CD14-positive monocyte (primary cell): ENCODE measurements at regions not wholly inside any gene's neighbourhood (a gene's known extent, or its start where the extent isn't known, plus 50 kb on each side); places are given as distances from the start of the nearest gene placed in this dataset.

ENCODE experiments used
- DNase-seq, 3 donors: peaks; one replicate each; pipeline ENCODE4 v3.0.0-alpha.2; 2011 to 2022
- H2AFZ ChIP-seq: 2 replicates; pipeline ENCODE4 v1.6.0; 2012; ENCODE audit warnings: mild to moderate bottlenecking, low read depth, low read length, inconsistent platforms; ENCODE audit not compliant: insufficient read depth, poor library complexity, severe bottlenecking
- H3K27ac ChIP-seq, 2 donors: 1 replicate in 1 of 2; 2 replicates in 1 of 2; pipeline ENCODE4 v1.5.1; 2012 to 2013; ENCODE audit warnings: low read length in 2 of 2, control low read depth in 1 of 2, inconsistent platforms in 1 of 2, low read depth in 1 of 2, mild to moderate bottlenecking in 1 of 2
- H3K27me3 ChIP-seq, 2 donors: one replicate each; pipeline versions ENCODE4 v1.6.0 to v1.6.1; 2011 to 2013; ENCODE audit warnings: low read length in 2 of 2; ENCODE audit not compliant: control insufficient read depth in 2 of 2, insufficient read depth in 2 of 2
- H3K36me3 ChIP-seq, 2 donors: replicated peaks in 1 of 2; 1 replicate in 1 of 2; 2 replicates in 1 of 2; pipeline versions ENCODE4 v1.5.1 to v1.6.1; 2012 to 2013; ENCODE audit warnings: low read length in 2 of 2, control low read depth in 1 of 2, inconsistent platforms in 1 of 2, mild to moderate bottlenecking in 1 of 2; ENCODE audit not compliant: insufficient read depth in 2 of 2, control insufficient read depth in 1 of 2
- H3K4me1 ChIP-seq, 2 donors: 1 replicate in 1 of 2; 2 replicates in 1 of 2; pipeline versions ENCODE4 v1.5.1 to v1.6.1; 2012 to 2013; ENCODE audit warnings: low read length in 2 of 2, control low read depth in 1 of 2, inconsistent platforms in 1 of 2, mild to moderate bottlenecking in 1 of 2, moderate library complexity in 1 of 2; ENCODE audit not compliant: insufficient read depth in 2 of 2, control insufficient read depth in 1 of 2
- H3K4me2 ChIP-seq: replicated peaks from 2 replicates; pipeline ENCODE3; 2012; ENCODE audit warnings: low read length, moderate library complexity, mild to moderate bottlenecking; ENCODE audit not compliant: poor library complexity, severe bottlenecking; ENCODE audit errors: extremely low read depth
- H3K4me3 ChIP-seq, 3 experiments: fragments of 200-600 bp in 1 of 3; sonication (generic) in 1 of 3; replicated peaks in 1 of 3; 1 replicate in 2 of 3; 2 replicates in 1 of 3; pipeline ENCODE4 v1.5.1; 2011 to 2013; ENCODE audit warnings: low read length in 3 of 3, mild to moderate bottlenecking in 3 of 3, control low read depth in 2 of 3, low read depth in 2 of 3, inconsistent platforms in 1 of 3, moderate library complexity in 1 of 3
- H3K79me2 ChIP-seq: 2 replicates; pipeline ENCODE4 v1.6.0; 2012; ENCODE audit warnings: mild to moderate bottlenecking, control low read depth, inconsistent platforms, low read length, moderate library complexity; ENCODE audit not compliant: insufficient read depth
- H3K9ac ChIP-seq: 2 replicates; pipeline ENCODE4 v1.6.0; 2017; ENCODE audit warnings: low read length, mild to moderate bottlenecking; ENCODE audit not compliant: insufficient read depth, poor library complexity, severe bottlenecking
- H3K9me3 ChIP-seq, 2 donors: replicated peaks in 1 of 2; 1 replicate in 1 of 2; 2 replicates in 1 of 2; pipeline versions ENCODE4 v1.5.1 to v1.6.1; 2012 to 2013; ENCODE audit warnings: low read length in 2 of 2, control low read depth in 1 of 2; ENCODE audit not compliant: control insufficient read depth in 1 of 2, insufficient read depth in 1 of 2
- H4K20me1 ChIP-seq: 2 replicates; pipeline ENCODE4 v1.6.0; 2012; ENCODE audit warnings: mild to moderate bottlenecking, low read length, control low read depth, moderate library complexity; ENCODE audit not compliant: insufficient read depth
- H3K27ac Mint-ChIP-seq, 7 donors: one replicate each; pipeline ENCODE4 v1.8.0; 2020; ENCODE audit warnings: mild to moderate bottlenecking in 7 of 7, mixed read lengths in 7 of 7, moderate library complexity in 6 of 7, inconsistent platforms in 2 of 7
- H3K27me3 Mint-ChIP-seq, 3 donors: one replicate each; pipeline ENCODE4 v1.8.0; 2021 to 2022; ENCODE audit warnings: low read depth in 3 of 3, mild to moderate bottlenecking in 3 of 3, mixed read lengths in 3 of 3, moderate library complexity in 3 of 3, inconsistent platforms in 1 of 3
- H3K36me3 Mint-ChIP-seq, 2 donors: one replicate each; pipeline ENCODE4 v1.8.0; 2020; ENCODE audit warnings: mixed read lengths in 2 of 2, inconsistent platforms in 1 of 2, mild to moderate bottlenecking in 1 of 2
- H3K4me1 Mint-ChIP-seq: one replicate; pipeline ENCODE4 v1.8.0; 2020; ENCODE audit warnings: mild to moderate bottlenecking, mixed read lengths
- H3K4me3 Mint-ChIP-seq, 2 donors: one replicate each; pipeline ENCODE4 v1.8.0; 2020; ENCODE audit warnings: mild to moderate bottlenecking in 2 of 2, mixed read lengths in 2 of 2, moderate library complexity in 1 of 2
- H3K9me3 Mint-ChIP-seq, 7 donors: one replicate each; pipeline ENCODE4 v1.8.0; 2020 to 2022; ENCODE audit warnings: mixed read lengths in 7 of 7, mild to moderate bottlenecking in 6 of 7, moderate library complexity in 6 of 7, inconsistent platforms in 2 of 7
- CTCF ChIP-seq: fragments of 200-600 bp; IDR thresholded peaks from one replicate; pipeline ENCODE4 v1.8.0; 2022; ENCODE audit warnings: antibody characterized with exemption, mild to moderate bottlenecking
- WGBS: methylation state at CpG from one replicate; pipeline ENCODE4 v1.1.5; 2013; ENCODE audit warnings: missing lambda C conversion rate; ENCODE audit not compliant: insufficient coverage; 5-methylcytosine and 5-hydroxymethylcytosine counted together
- intact Hi-C, 2 donors: fragments of 100-400 bp; cut with micrococcal nuclease; formaldehyde crosslinking; loops; one replicate each; pipeline versions ENCODE4 v1.15.0 to v1.15.1; 2023

DNA sequence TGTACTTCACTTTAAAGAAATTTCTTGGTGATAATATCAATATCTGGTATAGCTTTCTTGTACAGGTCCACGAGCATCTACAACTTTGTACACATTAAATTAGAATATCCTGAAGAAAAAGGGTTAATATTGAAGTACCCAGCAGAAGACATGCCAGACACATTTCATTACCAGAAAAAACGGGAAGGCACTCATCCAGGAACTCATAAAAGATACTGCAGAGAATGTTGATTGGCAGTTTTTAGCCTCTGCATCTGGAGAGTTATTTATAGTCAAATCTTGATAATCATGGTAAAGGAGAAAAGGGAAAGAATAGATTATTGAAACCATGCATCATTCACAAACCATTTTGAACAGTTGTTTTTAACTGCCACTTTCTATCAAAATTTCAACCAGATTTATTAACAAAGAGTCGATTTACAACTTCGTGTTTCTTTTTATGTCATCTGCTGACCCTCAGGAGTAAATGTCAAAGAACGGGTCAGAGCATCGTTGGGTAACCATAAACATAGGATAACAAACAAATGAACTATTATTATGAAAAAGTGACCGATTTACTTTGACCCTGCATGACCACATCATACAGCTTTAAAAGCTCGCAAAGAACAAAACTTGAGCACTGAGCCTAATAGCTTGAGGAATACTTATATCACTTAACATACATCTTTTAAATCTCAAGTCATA lies 229.2 kb upstream of the SGK1 start:
- Mint-ChIP-seq H3K9me3 (peaks cover 0 to 2% (median 0%) of the 10 kb centered on the region in 7 donors), H3K4me1 (peaks cover 13% of the 10 kb centered on the region), H3K4me3 (no peak overlapping the region), H3K36me3 (no peaks in the 10 kb centered on the region), H3K27me3 (peaks cover 0 to 1% (median 0%) of the 10 kb centered on the region in 3 donors), H3K27ac (no peak overlapping the region)
- Histone ChIP-seq H3K27me3 (no peaks in the 10 kb centered on the region), H3K9ac (no peak overlapping the region), H3K4me2 (no peak overlapping the region), H3K4me1 (peaks cover 12 to 14% of the 10 kb centered on the region in 2 donors), H3K36me3 (no peaks in the 10 kb centered on the region), H3K9me3 (no peaks in the 10 kb centered on the region), H2AFZ (no peak overlapping the region), H3K27ac (no peak overlapping the region), H3K4me3 (no peak overlapping the region), H3K79me2 (no peaks in the 10 kb centered on the region), H4K20me1 (no peaks in the 10 kb centered on the region)
- DNase-seq, result no peak
- no peak for TF ChIP-seq CTCF
- 71% methylated on average over 1 of the region's 8 CpGs for WGBS
- intact Hi-C loops, result no loop called here

GRCh38 chr6:134544737-134545136 lies 226.8 kb upstream of the SGK1 start:
- Mint-ChIP-seq H3K27ac (peak overlapping the region in 5 of 7 donors; percentile 10 to 72 (median 23)), H3K27me3 (no peaks in the 10 kb centered on the region), H3K36me3 (no peaks in the 10 kb centered on the region), H3K9me3 (peaks cover 0 to 2% (median 0%) of the 10 kb centered on the region in 7 donors), H3K4me3 (peak overlapping the region in 1 of 2 donors; percentile 60), H3K4me1 (peaks cover 18% of the 10 kb centered on the region)
- no peaks in the 10 kb centered on the region for H3K9me3 ChIP-seq
- H3K4me2 ChIP-seq, result peak overlapping the region; percentile 44
- H3K4me1 ChIP-seq, result peaks cover 12 to 14% of the 10 kb centered on the region in 2 donors
- peak overlapping the region in 1 of 2 donors; percentile 39 for H3K27ac ChIP-seq
- H3K9ac ChIP-seq, result no peak overlapping the region
- no peak for TF ChIP-seq CTCF
- H3K36me3 ChIP-seq, result no peaks in the 10 kb centered on the region
- no peaks in the 10 kb centered on the region for H3K27me3 ChIP-seq
- intact Hi-C loops, result no loop called here
- H2AFZ ChIP-seq, result no peak overlapping the region
- WGBS, result 83% methylated on average over 1 of the region's 2 CpGs
- H4K20me1 ChIP-seq, result no peaks in the 10 kb centered on the region
- H3K4me3 ChIP-seq, result peak overlapping the region in 1 of 3 experiments; percentile 1
- DNase-seq, result peak; percentile 43 to 66 (median 66)
- H3K79me2 ChIP-seq, result no peaks in the 10 kb centered on the region
